Activated CD8-positive, alpha-beta T cell treated with anti-CD3 and anti-CD28 coated beads, Interleukin-2, amount 10 ng/mL, durations not matched to agents 7 days and 5 days (primary cell): ENCODE measurements at regions not wholly inside any gene's neighbourhood (a gene's known extent, or its start where the extent isn't known, plus 50 kb on each side); places are given as distances from the start of the nearest gene placed in this dataset.
"Not testable (repeated sequence)": the region's sequence is repeated elsewhere in the genome, so short reads cannot be mapped to it uniquely, and the experiment has no call there.

Experiments
- ATAC-seq: fragments of 150-1000 bp; cut with Tn5 transposase; one replicate; pipeline ENCODE4 v1.10.0; 2021; ENCODE audit warnings: moderate library complexity
- CTCF ChIA-PET: fragments of 350-600 bp; sonication (Branson Sonifier 250); formaldehyde crosslinking; loops from one replicate; lab custom pipeline; 2021; ENCODE audit warnings: antibody characterized with exemption; lab: Charles Lee
- POLR2A ChIA-PET: fragments of 350-600 bp; sonication (Branson Sonifier 250); formaldehyde crosslinking; loops from one replicate; lab custom pipeline; 2021; ENCODE audit warnings: antibody characterized with exemption; lab: Charles Lee
- DNase-seq: peaks from one replicate; pipeline ENCODE4 v3.0.0-alpha.2; 2020
- H3K27ac Mint-ChIP-seq: one replicate; pipeline ENCODE4 v1.8.0; 2021; ENCODE audit warnings: mild to moderate bottlenecking, mixed read lengths
- H3K27me3 Mint-ChIP-seq: one replicate; pipeline ENCODE4 v1.8.0; 2021; ENCODE audit warnings: low read depth, mixed read lengths
- H3K36me3 Mint-ChIP-seq: one replicate; pipeline ENCODE4 v1.8.0; 2021; ENCODE audit warnings: low read depth, mixed read lengths
- H3K4me1 Mint-ChIP-seq: one replicate; pipeline ENCODE4 v1.8.0; 2021; ENCODE audit warnings: low read depth, mixed read lengths
- H3K4me3 Mint-ChIP-seq: one replicate; pipeline ENCODE4 v1.8.0; 2021; ENCODE audit warnings: mild to moderate bottlenecking, mixed read lengths
- H3K9me3 Mint-ChIP-seq: one replicate; pipeline ENCODE4 v1.8.0; 2022; ENCODE audit warnings: mixed read lengths; ENCODE audit not compliant: insufficient read depth

GRCh38 chr2:138424436-138425140, 77.0 kb upstream of the SPOPL start:
- ChIA-PET CTCF (no interaction called here), POLR2A (no interaction called here)
- DNase-seq (no peak), ATAC-seq (no peak)
- H3K4me3 Mint-ChIP-seq, result no peak overlapping the region
- no peaks in the 10 kb centered on the region for H3K4me1 Mint-ChIP-seq
- H3K27ac Mint-ChIP-seq, result no peak overlapping the region
- no peaks in the 10 kb centered on the region for H3K9me3 Mint-ChIP-seq
- no peaks in the 10 kb centered on the region for H3K36me3 Mint-ChIP-seq
- no peaks in the 10 kb centered on the region for H3K27me3 Mint-ChIP-seq

- POLR2A ChIA-PET, H3K4me1 Mint-ChIP-seq, CTCF ChIA-PET, H3K9me3 Mint-ChIP-seq, ATAC-seq, H3K27ac Mint-ChIP-seq, H3K36me3 Mint-ChIP-seq, DNase-seq, H3K27me3 Mint-ChIP-seq, H3K4me3 Mint-ChIP-seq: not testable (repeated sequence)
Measured at GRCh38 chr2:138426116-138426515, 75.5 kb upstream of the SPOPL start.

GRCh38 chr2:138428710-138429440, 72.7 kb upstream of the SPOPL start:
- CTCF ChIA-PET, result no interaction called here
- no peaks in the 10 kb centered on the region for H3K36me3 Mint-ChIP-seq
- H3K27me3 Mint-ChIP-seq, result no peaks in the 10 kb centered on the region
- no peak overlapping the region for H3K27ac Mint-ChIP-seq
- DNase-seq (no peak), ATAC-seq (no peak)
- POLR2A ChIA-PET, result no interaction called here
- no peak overlapping the region for H3K4me3 Mint-ChIP-seq
- H3K4me1 Mint-ChIP-seq, result no peaks in the 10 kb centered on the region
- no peaks in the 10 kb centered on the region for H3K9me3 Mint-ChIP-seq

- Mint-ChIP-seq H3K27ac (no peak overlapping the region), H3K4me3 (no peak overlapping the region), H3K27me3 (no peaks in the 10 kb centered on the region), H3K9me3 (no peaks in the 10 kb centered on the region), H3K4me1 (no peaks in the 10 kb centered on the region), H3K36me3 (no peaks in the 10 kb centered on the region)
- no peak for DNase-seq
- no peak for ATAC-seq
- POLR2A ChIA-PET, result no interaction called here
- CTCF ChIA-PET, result no interaction called here
Measured at GRCh38 chr2:138430181-138430580, 71.4 kb upstream of the SPOPL start.

GRCh38 chr2:138432971-138433370, 68.6 kb upstream of the SPOPL start:
- no peaks in the 10 kb centered on the region for H3K9me3 Mint-ChIP-seq
- no peak overlapping the region for H3K4me3 Mint-ChIP-seq
- no peaks in the 10 kb centered on the region for H3K27me3 Mint-ChIP-seq
- CTCF ChIA-PET, result no interaction called here
- H3K27ac Mint-ChIP-seq, result no peak overlapping the region
- ATAC-seq (no peak), DNase-seq (no peak)
- no peaks in the 10 kb centered on the region for H3K36me3 Mint-ChIP-seq
- H3K4me1 Mint-ChIP-seq, result no peaks in the 10 kb centered on the region
- POLR2A ChIA-PET, result no interaction called here

GRCh38 chr2:138433995-138434951, 67.3 kb upstream of the SPOPL start:
- H3K36me3 Mint-ChIP-seq, result no peaks in the 10 kb centered on the region
- POLR2A ChIA-PET, result no interaction called here
- no peaks in the 10 kb centered on the region for H3K27me3 Mint-ChIP-seq

GRCh38 chr2:138435701-138436100, 65.9 kb upstream of the SPOPL start:
- no peaks in the 10 kb centered on the region for H3K36me3 Mint-ChIP-seq
- no peak overlapping the region for H3K4me3 Mint-ChIP-seq
- POLR2A ChIA-PET, result no interaction called here
- no peak for ATAC-seq
- H3K9me3 Mint-ChIP-seq, result no peaks in the 10 kb centered on the region
- CTCF ChIA-PET, result no interaction called here
- no peaks in the 10 kb centered on the region for H3K4me1 Mint-ChIP-seq
- no peak for DNase-seq
- no peak overlapping the region for H3K27ac Mint-ChIP-seq
- H3K27me3 Mint-ChIP-seq, result no peaks in the 10 kb centered on the region

More at GRCh38 chr2:138433995-138434951, 67.3 kb upstream of the SPOPL start:
- DNase-seq, result no peak
- Mint-ChIP-seq H3K9me3 (no peaks in the 10 kb centered on the region), H3K27ac (no peak overlapping the region), H3K4me1 (no peaks in the 10 kb centered on the region), H3K4me3 (no peak overlapping the region)
- CTCF ChIA-PET, result no interaction called here
- ATAC-seq, result no peak

- H3K27me3 Mint-ChIP-seq, result no peaks in the 10 kb centered on the region
- no peaks in the 10 kb centered on the region for H3K36me3 Mint-ChIP-seq
- ChIA-PET POLR2A (no interaction called here), CTCF (no interaction called here)
- H3K4me1 Mint-ChIP-seq, result no peaks in the 10 kb centered on the region
- H3K4me3 Mint-ChIP-seq, result no peak overlapping the region
- no peak overlapping the region for H3K27ac Mint-ChIP-seq
- DNase-seq (no peak), ATAC-seq (no peak)
- no peaks in the 10 kb centered on the region for H3K9me3 Mint-ChIP-seq
Measured at GRCh38 chr2:138439733-138440132, 61.8 kb upstream of the SPOPL start.

GRCh38 chr2:138440759-138441158, 60.8 kb upstream of the SPOPL start:
- CTCF ChIA-PET, result no interaction called here
- POLR2A ChIA-PET, result no interaction called here
- H3K27ac Mint-ChIP-seq, result no peak overlapping the region
- no peaks in the 10 kb centered on the region for H3K4me1 Mint-ChIP-seq
- H3K27me3 Mint-ChIP-seq, result no peaks in the 10 kb centered on the region
- H3K4me3 Mint-ChIP-seq, result no peak overlapping the region
- DNase-seq (no peak), ATAC-seq (no peak)
- no peaks in the 10 kb centered on the region for H3K9me3 Mint-ChIP-seq
- H3K36me3 Mint-ChIP-seq, result no peaks in the 10 kb centered on the region

GRCh38 chr2:138441916-138442315, 59.7 kb upstream of the SPOPL start:
- ChIA-PET CTCF (no interaction called here), POLR2A (no interaction called here)
- Mint-ChIP-seq H3K9me3 (no peaks in the 10 kb centered on the region), H3K27ac (no peak overlapping the region), H3K4me3 (no peak overlapping the region), H3K27me3 (no peaks in the 10 kb centered on the region), H3K36me3 (no peaks in the 10 kb centered on the region), H3K4me1 (no peaks in the 10 kb centered on the region)
- ATAC-seq (no peak), DNase-seq (no peak)

- ATAC-seq, result no peak
- CTCF ChIA-PET, result no interaction called here
- Mint-ChIP-seq H3K4me1 (no peaks in the 10 kb centered on the region), H3K9me3 (no peaks in the 10 kb centered on the region), H3K27ac (no peak overlapping the region), H3K4me3 (no peak overlapping the region), H3K27me3 (no peaks in the 10 kb centered on the region), H3K36me3 (no peaks in the 10 kb centered on the region)
- no peak for DNase-seq
- POLR2A ChIA-PET, result no interaction called here
Measured at GRCh38 chr2:138444411-138444810, 57.2 kb upstream of the SPOPL start.

GRCh38 chr2:138445227-138445626, 56.3 kb upstream of the SPOPL start:
- CTCF ChIA-PET, result no interaction called here
- no peaks in the 10 kb centered on the region for H3K27me3 Mint-ChIP-seq
- DNase-seq (no peak), ATAC-seq (no peak)
- H3K4me1 Mint-ChIP-seq, result no peaks in the 10 kb centered on the region
- H3K36me3 Mint-ChIP-seq, result no peaks in the 10 kb centered on the region
- H3K9me3 Mint-ChIP-seq, result no peaks in the 10 kb centered on the region
- H3K27ac Mint-ChIP-seq, result no peak overlapping the region
- POLR2A ChIA-PET, result no interaction called here
- no peak overlapping the region for H3K4me3 Mint-ChIP-seq
